Endothelial cell of umbilical vein (primary cell): ENCODE measurements at regions not wholly inside any gene's neighbourhood (a gene's known extent, or its start where the extent isn't known, plus 50 kb on each side); places are given as distances from the start of the nearest gene placed in this dataset.

Source experiments
- BruUV-seq: library from RNA; stranded (reverse); fragments of 400-500 nt; replicated peaks from 2 replicates; lab custom pipeline; 2021; lab: Mats Ljungman, UMichigan
- CTCF ChIA-PET: fragments of 300-600, 350-600 bp; sonication (Branson Sonifier 250); formaldehyde crosslinking; loops from one replicate; lab custom pipeline; 2021; ENCODE audit warnings: antibody characterized with exemption, inconsistent platforms; lab: Charles Lee
- POLR2A ChIA-PET: fragments of 300-600, 350-600 bp; sonication (Branson Sonifier 250); formaldehyde crosslinking; loops from one replicate; lab custom pipeline; 2021; ENCODE audit warnings: antibody characterized with exemption, inconsistent platforms; lab: Charles Lee
- DNase-seq: peaks from one replicate; pipeline ENCODE4 v3.0.0-alpha.2; 2011; ENCODE audit warnings: low read depth, low spot score
- FAIRE-seq: peaks from 2 replicates; lab custom pipeline; 2011; peaks lifted over from hg19 to GRCh38; lab: Jason Lieb, UNC
- H2AFZ ChIP-seq: 2 replicates; pipeline ENCODE4 v1.6.0; 2012; ENCODE audit warnings: low read depth, low read length, control low read depth, inconsistent platforms
- H3K27ac ChIP-seq: 2 replicates; pipeline ENCODE4 v1.5.1; 2011; ENCODE audit warnings: low read depth, mild to moderate bottlenecking, control low read depth, low read length, moderate library complexity; ENCODE audit not compliant: insufficient read depth
- H3K27me3 ChIP-seq, 2 experiments: 2 replicates each; pipeline versions ENCODE4 v1.6.0 to v1.6.1; 2011; ENCODE audit warnings: low read length in 2 of 2, mixed read lengths in 1 of 2; ENCODE audit not compliant: control insufficient read depth in 2 of 2, insufficient read depth in 2 of 2
- H3K36me3 ChIP-seq, 2 experiments: 2 replicates in 1 of 2; 3 replicates in 1 of 2; pipeline ENCODE4 v1.5.1; 2011; ENCODE audit warnings: low read length in 2 of 2, mild to moderate bottlenecking in 1 of 2, moderate library complexity in 1 of 2; ENCODE audit not compliant: control insufficient read depth in 2 of 2, insufficient read depth in 2 of 2; ENCODE audit errors: extremely low read depth in 1 of 2
- H3K4me1 ChIP-seq: 3 replicates; pipeline ENCODE4 v1.5.1; 2011; ENCODE audit warnings: mild to moderate bottlenecking, low read length; ENCODE audit not compliant: control insufficient read depth, insufficient read depth; ENCODE audit errors: extremely low read depth
- H3K4me2 ChIP-seq: 2 replicates; pipeline ENCODE4 v1.6.1; 2011; ENCODE audit warnings: low read length, control low read depth, mixed read lengths; ENCODE audit not compliant: insufficient read depth
- H3K4me3 ChIP-seq, 3 experiments: fragments of 200-600 bp in 1 of 3; sonication (generic), shearing (Covaris generic) in 1 of 3; replicated peaks in 1 of 3; 2 replicates each; pipeline ENCODE4 v1.5.1; 2011 to 2016; ENCODE audit warnings: control low read depth in 3 of 3, low read length in 3 of 3, mild to moderate bottlenecking in 2 of 3, inconsistent platforms in 1 of 3, low read depth in 1 of 3, moderate library complexity in 1 of 3; ENCODE audit not compliant: insufficient read depth in 1 of 3
- H3K79me2 ChIP-seq: 2 replicates; pipeline ENCODE4 v1.6.0; 2012; ENCODE audit warnings: low read length, inconsistent platforms; ENCODE audit not compliant: control insufficient read depth, insufficient read depth
- H3K9ac ChIP-seq: replicated peaks from 2 replicates; pipeline ENCODE3; 2011; ENCODE audit warnings: low read length, control low read depth; ENCODE audit not compliant: insufficient read depth; ENCODE audit errors: extremely low read depth
- H3K9me1 ChIP-seq: replicated peaks from 3 replicates; pipeline ENCODE4 v1.6.0; 2011; ENCODE audit warnings: mild to moderate bottlenecking, low read length; ENCODE audit not compliant: control insufficient read depth, insufficient read depth; ENCODE audit errors: extremely low read depth
- H3K9me3 ChIP-seq: replicated peaks from 2 replicates; pipeline ENCODE4 v1.5.1; 2012; ENCODE audit warnings: low read length, inconsistent platforms; ENCODE audit not compliant: control insufficient read depth, insufficient read depth
- H4K20me1 ChIP-seq: replicated peaks from 2 replicates; pipeline ENCODE3; 2011; ENCODE audit warnings: mild to moderate bottlenecking, low read length; ENCODE audit not compliant: control insufficient read depth, insufficient read depth; ENCODE audit errors: extremely low read depth
- CTCF ChIP-seq, 2 donors: IDR thresholded peaks; 1 replicate in 1 of 2; 2 replicates in 1 of 2; pipeline ENCODE4 v1.5.1; 2011; ENCODE audit warnings: low read length in 2 of 2, mild to moderate bottlenecking in 2 of 2, moderate library complexity in 2 of 2, control low read depth in 1 of 2, inconsistent platforms in 1 of 2, low read depth in 1 of 2; ENCODE audit not compliant: insufficient read depth in 1 of 2; ENCODE audit errors: extremely low read depth in 1 of 2
- EZH2 ChIP-seq: IDR thresholded peaks from 2 replicates; pipeline ENCODE4 v1.6.1; 2012; ENCODE audit warnings: borderline replicate concordance, low read depth, mild to moderate bottlenecking, moderate library complexity, low read length, inconsistent platforms; ENCODE audit not compliant: severe bottlenecking
- FOS ChIP-seq: IDR thresholded peaks from 2 replicates; pipeline ENCODE4 v1.6.1; 2011; ENCODE audit warnings: mild to moderate bottlenecking, low read length, moderate library complexity, borderline replicate concordance; ENCODE audit not compliant: insufficient read depth
- GATA2 ChIP-seq: IDR thresholded peaks from 2 replicates; pipeline ENCODE4 v1.7.0; 2011; ENCODE audit warnings: low read depth, mild to moderate bottlenecking, moderate library complexity, mixed read lengths, low read length; ENCODE audit not compliant: insufficient read length, insufficient read depth
- JUN ChIP-seq: IDR thresholded peaks from 2 replicates; pipeline ENCODE4 v1.6.1; 2011; ENCODE audit warnings: borderline replicate concordance, low read depth; ENCODE audit not compliant: insufficient read length, insufficient read depth
- MAX ChIP-seq: IDR thresholded peaks from 2 replicates; pipeline ENCODE4 v1.6.1; 2011; ENCODE audit not compliant: insufficient read depth, insufficient read length
- MYC ChIP-seq: IDR thresholded peaks from one replicate; pipeline ENCODE4 v1.6.1; 2011; ENCODE audit warnings: mild to moderate bottlenecking, low read depth, low read length
- POLR2A ChIP-seq: IDR thresholded peaks from 2 replicates; pipeline ENCODE4 v1.6.1; 2012; ENCODE audit warnings: low read depth, mild to moderate bottlenecking, control low read depth, low read length
- POLR2AphosphoS5 ChIP-seq: IDR thresholded peaks from 2 replicates; pipeline ENCODE4 v1.6.1; 2012; ENCODE audit warnings: low read depth, mild to moderate bottlenecking, control low read depth, low read length, moderate library complexity; ENCODE audit not compliant: insufficient read depth
- dilution Hi-C: fragments of 300-500 bp; cut with MboI; formaldehyde crosslinking; loops from one replicate; pipeline ENCODE4 v1.15.0; 2019; ENCODE audit warnings: low sequenced_read_pairs; ENCODE audit not compliant: extremely low pct_ligation_motif_present
- intact Hi-C: fragments of 100-400 bp; cut with micrococcal nuclease; formaldehyde crosslinking; loops from one replicate; pipeline ENCODE4 v1.10.0; 2022

DNA sequence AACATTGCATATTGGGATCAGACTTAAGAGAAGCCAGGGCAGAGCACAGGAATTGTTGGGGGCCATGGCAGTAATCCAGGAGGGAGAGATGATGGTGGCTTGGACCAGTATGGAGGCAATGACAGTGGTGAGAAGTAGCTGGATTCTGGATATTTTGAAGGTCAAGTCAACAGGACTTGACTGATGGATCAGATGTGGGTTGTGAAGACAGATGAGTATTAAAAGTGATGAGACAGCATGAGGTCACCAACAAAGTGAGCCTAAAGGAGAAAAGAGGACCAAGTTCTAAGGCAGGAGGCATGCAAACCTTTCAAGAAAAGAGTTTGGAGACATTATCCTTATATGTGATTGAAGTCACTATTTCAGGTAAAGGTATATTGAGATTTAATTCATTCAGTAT, 56.6 kb upstream of the TIPARP start:
- TF ChIP-seq JUN (no peak), CTCF (IDR thresholded peaks at IDR 0.05; ENCODE audit: extremely low read depth in 1 of 2, insufficient read depth in 1 of 2, low read depth in 1 of 2, low read length in 2 of 2) (no peak), POLR2AphosphoS5 (no peak), FOS (no peak), POLR2A (no peak), GATA2 (no peak), MAX (no peak), EZH2 (no peak), MYC (no peak)
- Histone ChIP-seq H3K9me1 (no peaks in the 10 kb centered on the region), H3K27ac (no peak overlapping the region), H3K9me3 (no peaks in the 10 kb centered on the region), H3K9ac (no peak overlapping the region), H3K4me2 (no peak overlapping the region), H3K4me1 (peaks cover 11% of the 10 kb centered on the region), H4K20me1 (no peaks in the 10 kb centered on the region), H3K36me3 (no peaks in the 10 kb centered on the region), H3K27me3 (no peaks in the 10 kb centered on the region), H3K4me3 (no peak overlapping the region), H3K79me2 (no peaks in the 10 kb centered on the region), H2AFZ (no peak overlapping the region)
- intact Hi-C loops, result loop anchor here (1.0 to 5.0 kb wide), 2 partner anchors 11 to 60 kb away; partner anchors contain the start of gene SSR3
- dilution Hi-C loops, result no loop called here
- FAIRE-seq (no peak), DNase-seq (no peak)
- ChIA-PET CTCF (interaction anchor here (1.0 kb wide), 1 partner anchor 9 kb away, joined by 3 read pairs; no protein-coding TSS in a partner anchor), POLR2A (no interaction called here)
- no TSS peak for BruUV-seq
